Effector memory CD8-positive, alpha-beta T cell (primary cell): ENCODE measurements at regions not wholly inside any gene's neighbourhood (a gene's known extent, or its start where the extent isn't known, plus 50 kb on each side); places are given as distances from the start of the nearest gene placed in this dataset.
A peak's percentile ranks its signal among the peaks of the same experiment; 100 is the strongest.
"Not testable (repeated sequence)": the region's sequence is repeated elsewhere in the genome, so short reads cannot be mapped to it uniquely, and the experiment has no call there.

Source experiments
- ATAC-seq: fragments of 150-1000 bp; cut with Tn5 transposase; replicated peaks from 2 replicates; pipeline ENCODE4 v1.10.0; 2021; ENCODE audit warnings: mild to moderate bottlenecking, moderate library complexity
- DNase-seq, 3 experiments: peaks; one replicate each; pipeline ENCODE4 v3.0.0; 2021
- H3K27ac Mint-ChIP-seq, 2 donors: one replicate each; pipeline ENCODE4 v1.8.0; 2022; ENCODE audit warnings: mild to moderate bottlenecking in 2 of 2, mixed read lengths in 2 of 2, moderate library complexity in 2 of 2
- H3K27me3 Mint-ChIP-seq, 2 donors: one replicate each; pipeline ENCODE4 v1.8.0; 2022; ENCODE audit warnings: mixed read lengths in 2 of 2
- H3K36me3 Mint-ChIP-seq: one replicate; pipeline ENCODE4 v1.8.0; 2022; ENCODE audit warnings: mild to moderate bottlenecking, moderate library complexity, mixed read lengths; ENCODE audit not compliant: insufficient read depth
- H3K4me1 Mint-ChIP-seq, 2 donors: one replicate each; pipeline ENCODE4 v1.8.0; 2022; ENCODE audit warnings: low read depth in 2 of 2, mixed read lengths in 2 of 2
- H3K4me3 Mint-ChIP-seq, 2 donors: one replicate each; pipeline ENCODE4 v1.8.0; 2022; ENCODE audit warnings: mild to moderate bottlenecking in 2 of 2, mixed read lengths in 2 of 2, moderate library complexity in 2 of 2
- H3K9me3 Mint-ChIP-seq, 2 donors: one replicate each; pipeline ENCODE4 v1.8.0; 2022; ENCODE audit warnings: mixed read lengths in 2 of 2

DNA sequence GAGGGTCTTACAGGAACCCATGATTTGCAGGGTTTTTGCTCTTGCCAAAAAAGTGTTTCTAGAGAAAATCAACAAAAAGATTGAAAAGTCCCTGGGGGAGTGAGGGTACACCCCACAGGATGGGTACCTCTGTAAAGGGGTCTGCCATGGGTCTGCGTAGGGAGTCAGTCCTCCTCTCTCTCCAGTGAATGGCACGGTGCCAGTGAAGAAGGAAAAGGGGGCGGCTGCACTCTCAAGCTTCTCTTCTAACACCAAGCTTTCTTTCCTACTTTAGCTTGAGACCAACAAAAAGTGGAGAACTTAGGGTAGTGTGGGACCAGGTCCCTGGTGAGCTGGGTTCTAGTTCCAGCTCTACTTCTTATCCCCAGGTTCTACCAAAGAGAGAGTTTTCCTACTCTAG lies 87.4 kb downstream of the GLUL start:
- Mint-ChIP-seq H3K36me3 (peaks cover 7% of the 10 kb centered on the region), H3K27me3 (no peaks in the 10 kb centered on the region), H3K9me3 (no peaks in the 10 kb centered on the region), H3K27ac (no peak overlapping the region), H3K4me3 (no peak overlapping the region), H3K4me1 (peaks cover 4 to 12% of the 10 kb centered on the region in 2 donors)
- DNase-seq, result no peak
- ATAC-seq, result no peak

DNA sequence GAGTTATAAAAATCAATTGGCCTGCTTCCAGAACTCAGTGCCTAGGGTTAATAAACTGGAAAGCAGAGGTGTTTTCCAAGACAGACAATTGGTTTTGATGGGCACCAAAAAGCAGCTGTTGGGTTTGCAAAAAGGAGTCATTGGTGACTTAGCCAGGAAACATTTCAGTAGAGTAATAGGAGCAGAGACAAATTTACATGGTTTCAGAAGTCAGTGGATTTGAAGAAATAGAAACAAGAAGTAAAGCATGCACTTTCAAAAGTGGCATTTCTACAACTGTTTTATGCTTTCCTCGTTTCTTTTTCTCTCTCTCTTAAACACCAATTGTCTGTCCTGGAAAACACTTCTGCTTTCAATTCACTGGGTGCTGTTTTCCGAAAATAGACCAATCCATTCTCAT lies 87.8 kb downstream of the GLUL start:
- H3K4me1 Mint-ChIP-seq, result peaks cover 4 to 12% of the 10 kb centered on the region in 2 donors
- H3K36me3 Mint-ChIP-seq, result peaks cover 7% of the 10 kb centered on the region
- H3K4me3 Mint-ChIP-seq, result no peak overlapping the region
- peak overlapping the region in 1 of 2 donors; percentile 53 for H3K27ac Mint-ChIP-seq
- ATAC-seq (no peak), DNase-seq (no peak)
- H3K27me3 Mint-ChIP-seq, result no peaks in the 10 kb centered on the region
- H3K9me3 Mint-ChIP-seq, result no peaks in the 10 kb centered on the region

DNA sequence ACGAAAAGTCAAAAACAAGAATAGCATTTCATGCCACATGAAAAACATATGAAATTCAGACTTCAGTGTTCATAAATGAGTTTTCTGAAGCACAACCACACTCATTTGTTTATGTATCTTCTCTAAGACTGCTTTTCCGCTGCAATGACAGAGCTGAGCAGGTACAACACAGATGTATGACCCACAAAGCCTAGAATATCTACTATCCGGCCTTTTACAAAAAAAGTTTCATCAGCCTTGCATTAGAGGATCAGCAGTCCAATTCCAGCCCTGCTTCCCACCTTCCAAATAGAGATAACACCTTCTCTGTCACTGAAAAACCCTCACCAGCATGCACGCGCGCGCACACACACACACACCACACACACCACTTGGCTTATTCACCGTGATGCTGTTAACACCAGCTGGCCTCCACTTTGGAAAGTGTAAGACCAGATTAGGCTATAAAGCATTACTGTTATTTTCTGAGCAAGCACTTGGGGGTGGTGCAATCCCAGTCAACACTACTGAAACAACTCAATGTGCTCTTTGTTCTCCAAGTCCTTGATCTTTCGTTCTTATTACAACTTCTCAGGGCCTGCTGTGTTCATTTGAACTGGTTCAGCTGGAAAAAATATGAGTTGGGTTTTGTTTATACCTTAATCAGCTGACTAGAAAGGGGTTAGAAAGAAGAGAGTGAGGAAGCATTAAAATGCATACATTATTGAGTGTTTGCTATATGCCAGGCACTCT lies 90.0 kb downstream of the GLUL start:
- DNase-seq (no peak), ATAC-seq (no peak)
- no peak overlapping the region for H3K4me3 Mint-ChIP-seq
- no peaks in the 10 kb centered on the region for H3K27me3 Mint-ChIP-seq
- peak overlapping the region; percentile 35 to 66 for H3K27ac Mint-ChIP-seq
- peaks cover 4 to 12% of the 10 kb centered on the region in 2 donors for H3K4me1 Mint-ChIP-seq
- H3K9me3 Mint-ChIP-seq, result no peaks in the 10 kb centered on the region
- H3K36me3 Mint-ChIP-seq, result peaks cover 3% of the 10 kb centered on the region

DNA sequence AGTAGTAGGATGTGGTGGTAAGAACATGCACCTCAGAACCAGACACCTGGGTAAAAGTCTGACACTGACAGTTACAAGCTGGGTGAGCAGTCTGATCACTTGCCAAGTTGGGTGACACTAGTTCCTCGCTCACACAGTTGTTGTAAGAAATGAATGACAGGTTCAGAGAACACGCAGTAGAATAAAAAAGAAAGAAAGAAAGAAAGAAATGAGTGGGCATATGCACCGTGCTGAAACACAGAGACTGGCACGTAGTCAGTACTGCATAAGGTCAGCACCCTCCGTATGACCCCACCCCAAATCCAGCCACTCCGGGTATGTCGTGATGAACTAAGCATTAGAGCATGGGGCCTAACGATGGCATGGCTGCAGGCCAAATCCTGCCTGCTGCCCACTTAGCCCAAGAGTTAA lies 90.6 kb downstream of the GLUL start:
- ATAC-seq (peak; percentile 91), DNase-seq (peak in 2 of 3 experiments; percentile 3 to 7)
- H3K4me1 Mint-ChIP-seq, result peaks cover 4 to 12% of the 10 kb centered on the region in 2 donors
- no peak overlapping the region for H3K4me3 Mint-ChIP-seq
- H3K9me3 Mint-ChIP-seq, result no peaks in the 10 kb centered on the region
- H3K27ac Mint-ChIP-seq, result peak overlapping the region; percentile 35 to 66
- no peaks in the 10 kb centered on the region for H3K27me3 Mint-ChIP-seq
- H3K36me3 Mint-ChIP-seq, result no peaks in the 10 kb centered on the region

DNA sequence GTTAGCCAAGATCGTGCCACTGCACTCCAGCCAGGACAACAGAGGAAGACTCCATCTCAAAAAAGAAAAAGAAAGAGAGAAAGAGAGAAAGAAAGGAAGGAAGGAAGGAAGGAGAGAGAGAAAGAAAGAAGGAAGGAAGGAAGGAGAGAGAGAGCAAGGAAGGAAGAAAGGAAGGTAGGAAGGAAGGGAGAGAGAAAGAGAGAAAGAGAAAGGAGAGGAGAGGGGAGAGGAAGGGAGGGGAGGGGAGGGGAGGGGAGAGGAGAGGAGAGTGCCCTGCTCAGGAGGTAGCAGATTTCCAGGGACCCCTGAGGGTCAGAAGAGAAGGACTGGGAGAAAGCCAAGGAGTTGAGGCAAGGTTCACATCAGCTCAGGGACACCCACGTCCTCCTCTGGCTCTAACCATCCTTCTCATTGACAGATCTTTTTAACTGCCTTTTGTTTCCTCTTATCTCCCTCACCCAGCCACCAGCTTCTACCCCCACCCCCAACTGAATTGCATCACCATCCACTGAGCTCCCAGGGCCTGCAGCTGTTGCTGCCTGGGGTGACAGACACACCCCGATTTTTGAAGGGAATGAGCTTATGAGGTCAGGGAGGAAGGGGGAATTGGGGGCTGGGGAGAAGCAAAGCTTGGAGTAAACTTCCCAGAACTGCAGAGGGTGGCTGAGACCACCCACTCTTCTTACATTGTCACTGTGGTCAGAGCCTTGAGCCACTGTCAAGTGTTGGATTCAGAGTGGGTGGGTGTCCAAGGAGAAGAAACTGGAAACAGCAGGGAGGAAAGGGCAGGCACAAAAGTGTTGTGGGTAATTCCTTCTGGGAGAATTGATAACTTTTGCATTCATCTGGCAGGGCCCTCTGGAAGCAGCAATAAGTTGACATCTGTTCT lies 91.6 kb downstream of the GLUL start:
- H3K4me3 Mint-ChIP-seq, result no peak overlapping the region
- DNase-seq, result no peak
- no peaks in the 10 kb centered on the region for H3K36me3 Mint-ChIP-seq
- H3K27ac Mint-ChIP-seq, result peak overlapping the region; percentile 26 to 66
- no peaks in the 10 kb centered on the region for H3K27me3 Mint-ChIP-seq
- ATAC-seq, result peak; percentile 39
- H3K9me3 Mint-ChIP-seq, result no peaks in the 10 kb centered on the region
- peaks cover 4 to 12% of the 10 kb centered on the region in 2 donors for H3K4me1 Mint-ChIP-seq

DNA sequence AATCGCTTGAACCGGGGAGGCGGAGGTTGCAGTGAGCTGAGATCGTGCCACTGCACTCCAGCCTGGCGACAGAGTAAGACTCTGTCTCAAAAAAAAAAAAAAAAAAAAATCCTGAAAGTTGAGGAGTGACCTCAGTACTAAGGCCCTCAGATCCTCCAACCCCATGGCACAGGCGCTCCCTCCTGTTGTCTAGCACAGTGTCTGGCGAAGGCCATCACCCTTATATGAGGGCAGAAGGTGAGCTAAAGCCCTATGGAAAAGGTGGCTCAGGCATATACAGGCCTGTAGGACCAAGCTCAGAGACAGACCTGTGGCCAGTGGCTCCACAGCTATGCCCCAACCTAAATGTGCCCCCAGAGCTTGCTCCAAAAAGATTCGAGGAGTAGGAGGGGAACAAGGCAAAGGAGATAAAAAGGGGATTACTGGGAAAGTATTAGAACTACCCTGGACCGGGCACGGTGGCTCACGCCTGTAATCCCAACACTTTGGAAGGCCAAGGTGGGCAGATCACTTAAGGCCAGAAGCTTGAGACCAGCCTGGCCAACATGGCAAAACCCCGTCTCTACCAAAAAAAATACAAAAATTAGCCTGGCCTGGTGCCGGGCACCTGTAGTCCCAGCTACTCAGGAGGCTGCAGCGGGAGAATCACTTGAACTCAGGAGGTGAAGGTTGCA lies 92.4 kb downstream of the GLUL start:
- H3K27me3 Mint-ChIP-seq, H3K36me3 Mint-ChIP-seq, ATAC-seq, DNase-seq, H3K4me3 Mint-ChIP-seq, H3K27ac Mint-ChIP-seq, H3K9me3 Mint-ChIP-seq: not testable (repeated sequence)
- peaks cover 4 to 12% of the 10 kb centered on the region in 2 donors for H3K4me1 Mint-ChIP-seq

DNA sequence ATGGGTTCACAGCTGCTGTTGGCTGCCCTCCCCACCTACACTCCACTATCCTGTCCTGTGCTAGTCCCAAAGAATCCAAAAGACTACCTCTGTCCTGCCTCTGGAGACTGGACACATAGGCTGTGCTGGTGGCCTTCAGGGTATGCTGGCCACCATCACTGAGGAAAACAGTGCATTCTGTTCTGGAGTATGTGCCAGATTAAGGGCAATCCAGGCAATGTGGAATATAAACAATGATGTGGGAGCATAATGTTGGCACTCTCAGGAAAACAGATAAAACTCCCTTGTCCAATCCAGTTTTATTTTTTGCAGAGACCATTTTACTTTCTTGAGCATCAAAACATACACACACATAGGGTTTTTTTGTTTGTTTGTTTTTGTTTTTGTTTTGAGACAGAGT lies 94.3 kb downstream of the GLUL start:
- peak overlapping the region in 1 of 2 donors; percentile 33 for H3K27ac Mint-ChIP-seq
- ATAC-seq, result no peak

DNA sequence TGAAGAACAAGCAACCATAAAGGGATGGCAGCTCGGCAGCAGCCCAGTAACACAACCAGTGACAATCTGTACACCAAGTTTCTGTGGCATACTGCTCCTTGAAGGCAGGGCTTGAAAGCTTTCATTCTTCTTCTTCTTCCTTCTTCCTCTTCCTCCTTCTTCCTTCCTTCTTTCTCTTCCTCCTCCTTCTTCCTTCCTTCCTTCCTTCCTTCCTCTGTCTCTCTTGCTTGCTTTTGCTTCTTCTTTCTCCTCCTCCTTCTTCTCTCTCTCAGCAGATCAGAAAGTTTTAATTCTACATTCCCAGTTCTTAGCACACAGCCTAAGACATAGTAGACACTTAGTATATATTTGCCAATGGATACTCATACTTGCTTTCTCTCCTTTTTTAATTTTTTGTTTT lies 95.9 kb downstream of the GLUL start:
- ATAC-seq (no peak), DNase-seq (no peak)
- Mint-ChIP-seq H3K27ac (no peak overlapping the region), H3K27me3 (no peaks in the 10 kb centered on the region), H3K36me3 (no peaks in the 10 kb centered on the region), H3K4me1 (peaks cover 5 to 12% of the 10 kb centered on the region in 2 donors), H3K9me3 (no peaks in the 10 kb centered on the region), H3K4me3 (no peak overlapping the region)

More for the DNA sequence above, 94.3 kb downstream of the GLUL start:
- Mint-ChIP-seq H3K27me3 (no peaks in the 10 kb centered on the region), H3K4me1 (peaks cover 4 to 12% of the 10 kb centered on the region in 2 donors), H3K4me3 (no peak overlapping the region), H3K9me3 (no peaks in the 10 kb centered on the region), H3K36me3 (no peaks in the 10 kb centered on the region)
- no peak for DNase-seq

DNA sequence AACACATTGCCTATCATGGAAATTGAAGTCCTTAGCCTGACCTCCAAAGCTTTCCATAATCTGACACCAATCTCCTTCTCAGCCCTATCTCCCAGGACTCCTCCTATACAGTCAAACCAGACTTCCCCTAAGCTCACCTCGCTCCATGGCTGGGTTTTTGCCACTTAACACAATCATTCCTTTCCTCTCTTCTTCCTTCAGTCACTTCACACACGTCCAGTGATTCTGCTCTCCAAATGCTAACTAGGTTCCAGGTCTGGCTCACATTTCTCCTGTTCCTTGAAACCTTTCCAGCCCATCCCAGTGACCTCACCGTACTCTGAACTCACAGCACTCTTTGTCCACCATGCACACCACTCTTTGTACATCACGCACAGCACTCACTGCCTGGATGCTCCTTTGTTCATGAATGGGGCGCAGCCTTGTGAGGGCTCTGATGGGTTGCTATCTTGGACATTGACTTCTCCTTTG lies 98.4 kb downstream of the GLUL start:
- DNase-seq, result no peak
- peaks cover 9 to 13% of the 10 kb centered on the region in 2 donors for H3K4me1 Mint-ChIP-seq
- no peaks in the 10 kb centered on the region for H3K27me3 Mint-ChIP-seq
- ATAC-seq, result no peak
- H3K36me3 Mint-ChIP-seq, result no peaks in the 10 kb centered on the region
- no peak overlapping the region for H3K4me3 Mint-ChIP-seq
- H3K9me3 Mint-ChIP-seq, result no peaks in the 10 kb centered on the region
- no peak overlapping the region for H3K27ac Mint-ChIP-seq

DNA sequence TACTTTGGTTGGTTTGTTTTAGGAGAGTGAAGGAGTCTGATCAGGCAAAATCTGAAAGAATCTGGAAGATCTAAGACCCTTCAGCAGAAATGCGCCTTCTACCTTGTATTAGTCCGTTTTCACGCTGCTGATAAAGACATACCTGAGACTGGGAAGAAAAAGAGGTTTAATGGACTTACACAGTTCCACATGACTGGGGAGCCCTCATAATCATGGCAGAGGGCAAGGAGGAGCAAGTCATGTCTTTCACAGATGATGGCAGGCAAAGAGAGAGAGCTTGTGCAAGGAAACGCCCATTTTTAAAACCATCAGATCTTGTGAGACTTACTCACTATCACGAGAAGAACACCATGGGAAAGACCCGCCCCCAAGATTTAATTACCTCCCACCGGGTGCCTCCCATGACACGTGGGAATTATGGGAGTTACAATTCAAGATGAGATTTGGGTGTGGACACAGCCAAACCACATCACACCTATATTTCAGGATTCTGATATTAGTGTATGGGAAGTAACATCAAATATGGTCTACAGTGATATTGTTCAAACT lies 99.3 kb downstream of the GLUL start:
- no peak overlapping the region for H3K4me3 Mint-ChIP-seq
- H3K27ac Mint-ChIP-seq, result no peak overlapping the region
- ATAC-seq, result no peak
- DNase-seq, result no peak
- peaks cover 9 to 13% of the 10 kb centered on the region in 2 donors for H3K4me1 Mint-ChIP-seq
- H3K36me3 Mint-ChIP-seq, result no peaks in the 10 kb centered on the region
- no peaks in the 10 kb centered on the region for H3K9me3 Mint-ChIP-seq
- H3K27me3 Mint-ChIP-seq, result no peaks in the 10 kb centered on the region

DNA sequence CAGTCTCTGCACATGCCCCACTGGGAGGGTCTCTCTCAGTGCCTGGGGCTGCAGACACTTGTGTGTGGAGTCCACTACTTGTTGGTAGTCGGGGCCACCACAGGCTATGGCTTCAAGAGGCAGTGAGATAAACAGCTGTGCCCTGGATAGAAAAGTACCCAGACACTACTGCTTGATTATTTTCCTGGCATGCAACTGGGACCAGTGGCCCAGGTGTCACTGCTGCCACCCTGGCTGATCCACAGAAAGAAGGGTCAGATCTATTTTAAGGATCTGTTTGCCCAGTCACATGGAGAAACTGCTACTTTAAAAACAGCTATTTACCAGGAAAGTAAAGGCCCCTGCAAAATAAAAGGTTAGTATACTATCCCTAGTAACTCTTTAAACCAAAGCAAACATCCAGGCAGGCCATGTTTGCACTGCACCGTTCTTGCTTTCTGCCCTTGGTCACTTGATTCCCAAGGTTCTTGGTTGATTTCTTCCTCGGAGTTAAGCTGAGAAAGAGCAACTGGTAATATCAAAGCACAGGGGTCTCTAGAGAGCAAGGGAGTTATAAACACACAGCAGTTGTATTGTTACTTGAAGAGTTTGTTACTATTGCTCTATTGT lies 99.9 kb downstream of the GLUL start:
- ATAC-seq, result no peak
- Mint-ChIP-seq H3K36me3 (no peaks in the 10 kb centered on the region), H3K4me3 (no peak overlapping the region), H3K9me3 (no peaks in the 10 kb centered on the region), H3K27me3 (no peaks in the 10 kb centered on the region), H3K27ac (no peak overlapping the region), H3K4me1 (peaks cover 9 to 13% of the 10 kb centered on the region in 2 donors)
- no peak for DNase-seq

DNA sequence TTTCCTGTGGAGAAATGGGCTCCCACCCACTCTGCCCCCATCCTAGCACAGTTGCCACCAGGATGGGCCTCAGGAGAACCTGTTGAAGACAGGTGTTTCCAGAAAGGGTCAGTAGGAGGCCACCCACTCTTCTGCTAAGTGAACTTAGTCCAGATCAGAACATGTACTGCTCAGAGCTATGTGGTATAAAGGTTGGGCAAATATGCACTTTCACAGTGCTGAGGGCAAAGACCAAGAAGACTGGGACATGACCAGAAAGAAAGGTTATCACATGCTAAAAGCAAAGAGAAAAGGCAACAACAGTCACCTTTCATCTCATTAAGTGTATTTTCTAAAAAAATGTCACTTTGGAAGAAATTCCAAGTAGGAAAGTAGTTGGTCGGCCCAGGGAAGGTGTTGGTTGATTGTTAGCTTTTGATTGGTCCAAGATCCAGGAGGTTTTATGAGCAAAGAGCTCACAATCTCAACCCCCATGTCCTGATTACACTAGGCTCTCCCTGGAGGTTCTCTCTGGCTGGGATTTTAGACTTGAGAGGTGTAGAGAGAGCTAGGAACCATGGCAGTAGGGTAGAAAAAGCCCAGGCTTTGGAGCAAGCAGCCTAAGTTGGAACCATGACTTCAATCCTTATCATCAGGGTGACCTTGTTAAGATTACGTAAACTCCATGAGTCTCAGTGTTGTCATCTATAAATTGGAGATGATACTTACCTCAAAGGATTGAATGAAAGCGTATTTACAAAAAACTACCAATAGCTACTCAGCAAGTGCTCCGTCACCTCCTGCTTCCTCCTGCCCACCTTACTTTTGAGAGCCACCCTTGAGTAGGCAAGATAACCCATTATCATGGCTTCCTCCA lies 102.6 kb downstream of the GLUL start:
- ATAC-seq, result no peak

More for the DNA sequence above, 102.6 kb downstream of the GLUL start:
- DNase-seq, result no peak
- no peak overlapping the region for H3K27ac Mint-ChIP-seq
- peaks cover 9 to 13% of the 10 kb centered on the region in 2 donors for H3K4me1 Mint-ChIP-seq
- H3K36me3 Mint-ChIP-seq, result no peaks in the 10 kb centered on the region
- no peaks in the 10 kb centered on the region for H3K27me3 Mint-ChIP-seq
- no peak overlapping the region for H3K4me3 Mint-ChIP-seq
- no peaks in the 10 kb centered on the region for H3K9me3 Mint-ChIP-seq
